NB4 (cell line): ENCODE measurements at regions not wholly inside any gene's neighbourhood (a gene's known extent, or its start where the extent isn't known, plus 50 kb on each side); places are given as distances from the start of the nearest gene placed in this dataset.

Source experiments
- DNase-seq: peaks from one replicate; pipeline ENCODE4 v3.0.0; 2010; ENCODE audit warnings: low read depth
- H3K4me3 ChIP-seq: one replicate; pipeline ENCODE4 v1.5.1; 2011; ENCODE audit warnings: mild to moderate bottlenecking, low read depth, low read length, moderate library complexity
- MYC ChIP-seq: IDR thresholded peaks from 2 replicates; pipeline ENCODE4 v1.6.1; 2011; ENCODE audit warnings: low read depth, low read length
- POLR2A ChIP-seq: IDR thresholded peaks from 2 replicates; pipeline ENCODE4 v1.6.1; 2011; ENCODE audit warnings: mild to moderate bottlenecking; ENCODE audit not compliant: insufficient read length; ENCODE audit errors: extremely low read depth
- TF ChIP-seq, protein P1 (sequence below): IDR thresholded peaks from 2 replicates; pipeline ENCODE4 v1.6.1; 2011; ENCODE audit warnings: low read depth, low read length
- TF ChIP-seq, protein P2 (sequence below): IDR thresholded peaks from one replicate; pipeline ENCODE4 v1.5.1; 2012; ENCODE audit warnings: low read depth, low read length

DNA sequence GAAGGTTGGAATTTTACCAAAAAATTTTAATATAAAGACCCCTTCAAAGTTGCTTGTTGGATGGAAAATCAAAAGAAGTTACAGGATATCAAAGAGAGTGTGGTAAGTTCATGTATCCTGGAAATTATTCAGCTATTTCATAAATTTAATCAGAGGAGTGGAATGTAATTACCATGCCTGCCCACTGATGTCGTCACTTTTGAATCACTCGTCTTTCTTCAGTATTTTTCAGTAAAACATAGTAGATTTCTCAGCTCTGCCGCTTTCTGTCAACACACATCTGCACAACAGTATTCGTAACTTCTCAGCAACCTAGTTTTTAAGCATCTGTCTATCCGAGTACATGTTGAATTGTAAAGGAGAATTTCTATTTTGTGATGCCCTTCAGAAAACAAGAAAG lies 2163.0 kb upstream of the AGA start:
- no peak for DNase-seq
- TF ChIP-seq, protein P1, sequence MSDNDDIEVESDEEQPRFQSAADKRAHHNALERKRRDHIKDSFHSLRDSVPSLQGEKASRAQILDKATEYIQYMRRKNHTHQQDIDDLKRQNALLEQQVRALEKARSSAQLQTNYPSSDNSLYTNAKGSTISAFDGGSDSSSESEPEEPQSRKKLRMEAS: no peak
- TF ChIP-seq, protein P2, sequence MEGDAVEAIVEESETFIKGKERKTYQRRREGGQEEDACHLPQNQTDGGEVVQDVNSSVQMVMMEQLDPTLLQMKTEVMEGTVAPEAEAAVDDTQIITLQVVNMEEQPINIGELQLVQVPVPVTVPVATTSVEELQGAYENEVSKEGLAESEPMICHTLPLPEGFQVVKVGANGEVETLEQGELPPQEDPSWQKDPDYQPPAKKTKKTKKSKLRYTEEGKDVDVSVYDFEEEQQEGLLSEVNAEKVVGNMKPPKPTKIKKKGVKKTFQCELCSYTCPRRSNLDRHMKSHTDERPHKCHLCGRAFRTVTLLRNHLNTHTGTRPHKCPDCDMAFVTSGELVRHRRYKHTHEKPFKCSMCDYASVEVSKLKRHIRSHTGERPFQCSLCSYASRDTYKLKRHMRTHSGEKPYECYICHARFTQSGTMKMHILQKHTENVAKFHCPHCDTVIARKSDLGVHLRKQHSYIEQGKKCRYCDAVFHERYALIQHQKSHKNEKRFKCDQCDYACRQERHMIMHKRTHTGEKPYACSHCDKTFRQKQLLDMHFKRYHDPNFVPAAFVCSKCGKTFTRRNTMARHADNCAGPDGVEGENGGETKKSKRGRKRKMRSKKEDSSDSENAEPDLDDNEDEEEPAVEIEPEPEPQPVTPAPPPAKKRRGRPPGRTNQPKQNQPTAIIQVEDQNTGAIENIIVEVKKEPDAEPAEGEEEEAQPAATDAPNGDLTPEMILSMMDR: no peak
- TF ChIP-seq MYC: no peak
- TF ChIP-seq POLR2A: no peak
- H3K4me3 ChIP-seq: no peak overlapping the region

DNA sequence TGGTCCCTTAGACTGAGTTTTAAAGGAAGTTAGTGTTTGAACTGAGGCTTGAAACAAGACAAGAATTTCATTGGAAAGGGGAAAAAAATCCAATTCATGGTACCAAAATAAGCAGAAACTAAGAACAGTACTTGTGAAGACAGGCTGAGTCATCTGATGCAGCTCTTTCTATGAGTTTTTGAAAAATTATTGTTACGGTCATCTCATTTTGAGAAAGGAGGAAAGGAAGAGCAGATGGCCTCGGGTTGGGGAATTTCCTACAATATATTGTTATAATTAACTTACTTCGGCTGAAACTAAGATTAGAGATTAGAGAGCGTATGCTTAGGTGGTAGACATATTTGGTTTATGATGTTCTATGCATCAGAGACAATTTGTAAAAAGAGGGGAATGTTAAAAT lies 2164.8 kb upstream of the AGA start:
- DNase-seq: no peak
- TF ChIP-seq, protein P2: no peak
- TF ChIP-seq POLR2A (no peak), MYC (no peak)
- TF ChIP-seq, protein P1: no peak
- no peak overlapping the region for H3K4me3 ChIP-seq

DNA sequence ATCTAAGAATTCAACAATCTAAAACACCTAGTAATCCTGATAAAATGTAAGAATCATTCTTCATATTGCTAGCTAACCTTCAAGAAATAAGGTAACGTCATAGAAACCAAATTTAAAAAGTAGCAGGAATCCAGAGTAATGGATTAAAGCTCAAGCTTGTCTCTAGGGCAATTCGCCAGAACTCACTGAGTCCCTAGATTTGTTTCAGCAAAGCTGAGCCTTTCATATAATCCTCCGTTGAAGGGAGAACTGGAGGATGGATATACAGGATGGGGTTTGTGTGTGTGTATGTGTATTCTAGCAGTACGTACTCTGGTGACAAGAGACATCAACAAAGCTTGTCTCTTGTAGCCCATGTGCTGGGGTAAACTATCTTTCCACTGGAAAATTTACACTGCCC lies 2173.5 kb upstream of the AGA start:
- no peak for TF ChIP-seq POLR2A
- TF ChIP-seq, protein P1: no peak
- TF ChIP-seq, protein P2: no peak
- no peak for TF ChIP-seq MYC
- no peak overlapping the region for H3K4me3 ChIP-seq
- no peak for DNase-seq

DNA sequence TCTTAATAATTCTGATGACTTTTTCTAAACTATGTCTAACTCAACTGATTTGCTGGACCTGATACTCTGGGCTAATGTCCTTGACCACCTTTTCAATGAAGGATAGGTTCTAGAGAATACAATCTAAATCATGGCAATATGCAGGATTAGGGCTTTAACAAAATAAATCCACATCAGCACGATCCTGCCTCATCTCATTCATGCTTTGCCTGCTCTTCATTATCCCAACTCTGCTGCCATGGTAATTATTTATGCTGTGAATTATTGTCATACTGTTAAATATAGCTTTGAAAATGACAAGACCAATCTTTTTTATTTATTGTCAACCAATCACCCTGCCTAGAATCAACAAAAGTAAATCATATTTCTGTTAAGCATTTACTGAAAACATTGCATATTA lies 2176.7 kb upstream of the AGA start:
- TF ChIP-seq POLR2A (no peak), MYC (no peak)
- TF ChIP-seq, protein P1: no peak
- TF ChIP-seq, protein P2: no peak
- H3K4me3 ChIP-seq: no peak overlapping the region
- DNase-seq: no peak

DNA sequence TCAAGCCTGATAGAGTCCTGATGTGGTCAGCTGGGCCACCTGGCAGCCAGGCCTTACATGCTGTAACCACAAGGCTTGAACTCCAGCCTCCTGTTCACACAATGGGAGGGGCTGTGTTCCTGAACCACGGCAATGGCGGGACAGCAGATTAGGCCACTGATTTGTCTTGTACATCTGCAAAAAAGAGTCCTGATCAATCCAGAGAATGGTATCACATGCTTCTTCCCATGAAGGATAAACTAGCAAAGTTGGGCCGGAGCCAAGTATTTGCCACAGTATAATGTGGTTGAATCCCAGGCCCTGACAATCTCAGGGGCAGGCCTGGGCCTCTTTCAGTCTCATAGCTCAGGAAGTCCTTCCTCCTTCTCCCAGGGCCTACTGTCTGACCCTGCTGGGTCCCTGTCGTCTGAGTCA lies 2182.5 kb upstream of the AGA start:
- TF ChIP-seq, protein P1: no peak
- TF ChIP-seq, protein P2: no peak
- TF ChIP-seq POLR2A (no peak), MYC (no peak)
- peak; percentile 15 for DNase-seq
- H3K4me3 ChIP-seq: no peak overlapping the region

DNA sequence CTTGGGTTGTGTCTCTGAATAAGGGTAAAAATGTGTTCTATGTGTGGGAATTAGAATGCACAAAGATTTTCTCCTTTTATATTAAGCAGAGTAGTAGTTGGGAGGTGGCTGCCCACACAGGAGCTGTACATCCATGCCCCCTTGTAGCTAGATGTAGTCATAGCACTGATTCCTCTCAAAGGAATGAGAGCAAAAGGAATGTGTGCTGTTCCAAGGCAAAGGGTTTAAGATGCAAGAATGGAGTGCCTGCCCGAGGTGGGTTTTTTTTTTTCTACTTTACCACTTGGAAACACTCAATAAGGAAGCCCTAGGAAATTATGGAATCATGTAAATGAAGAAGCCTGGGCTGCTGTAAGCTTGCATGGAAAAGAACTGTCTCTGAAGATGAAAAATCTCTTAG lies 2183.2 kb upstream of the AGA start:
- no peak overlapping the region for H3K4me3 ChIP-seq
- DNase-seq: no peak
- TF ChIP-seq POLR2A: no peak
- no peak for TF ChIP-seq MYC
- TF ChIP-seq, protein P1: no peak
